GM18858 (cell line): ENCODE measurements at regions not wholly inside any gene's neighbourhood (a gene's known extent, or its start where the extent isn't known, plus 50 kb on each side); places are given as distances from the start of the nearest gene placed in this dataset.

Experiments
- ATAC-seq: cut with Tn5 transposase; IDR thresholded peaks from one replicate; pipeline ENCODE4 v1.9.1; 2021; ENCODE audit not compliant: unreplicated experiment

GRCh38 chr4:147401221-147401620 lies 79.7 kb upstream of the EDNRA start:
- ATAC-seq: no peak

GRCh38 chr4:147407261-147408045 lies 73.4 kb upstream of the EDNRA start:
- ATAC-seq: no peak

- no peak for ATAC-seq
Measured at GRCh38 chr4:147408189-147408588, 72.7 kb upstream of the EDNRA start.

- ATAC-seq: no peak
Measured at GRCh38 chr4:147409350-147409749, 71.5 kb upstream of the EDNRA start.

GRCh38 chr4:147418226-147418625 lies 62.7 kb upstream of the EDNRA start:
- ATAC-seq: no peak

GRCh38 chr4:147421456-147421855 lies 59.4 kb upstream of the EDNRA start:
- no peak for ATAC-seq

GRCh38 chr4:147423229-147423628 lies 57.7 kb upstream of the EDNRA start:
- ATAC-seq: no peak

GRCh38 chr4:147425019-147425418 lies 55.9 kb upstream of the EDNRA start:
- no peak for ATAC-seq

GRCh38 chr4:147428583-147428982 lies 52.3 kb upstream of the EDNRA start:
- no peak for ATAC-seq

- ATAC-seq: no peak
Measured at GRCh38 chr4:147430111-147430510, 50.8 kb upstream of the EDNRA start.
